ENCODE measurements at regions not wholly inside any gene's neighbourhood (a gene's known extent, or its start where the extent isn't known, plus 50 kb on each side); places are given as distances from the start of the nearest gene placed in this dataset.

DNA sequence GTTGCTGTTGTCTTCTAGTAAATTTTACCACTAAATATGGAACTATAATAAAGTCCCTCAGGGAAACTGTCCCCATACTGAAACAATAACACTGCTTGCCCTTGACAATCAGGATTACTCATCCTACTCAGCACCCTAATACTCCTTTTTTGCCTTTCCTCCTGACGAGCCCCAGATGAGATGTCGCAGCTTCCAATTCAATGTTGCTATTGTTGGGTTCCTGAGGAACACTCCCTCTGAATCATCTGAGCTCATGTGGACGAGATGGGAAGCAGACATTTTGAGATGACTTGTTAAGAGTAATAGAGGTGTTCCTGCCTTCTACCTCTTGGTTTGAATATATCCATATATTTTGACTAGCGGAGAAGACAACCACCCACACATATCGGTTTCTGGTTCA, 187.8 kb upstream of the FAM98A start:
- TF ChIP-seq, protein P1, sequence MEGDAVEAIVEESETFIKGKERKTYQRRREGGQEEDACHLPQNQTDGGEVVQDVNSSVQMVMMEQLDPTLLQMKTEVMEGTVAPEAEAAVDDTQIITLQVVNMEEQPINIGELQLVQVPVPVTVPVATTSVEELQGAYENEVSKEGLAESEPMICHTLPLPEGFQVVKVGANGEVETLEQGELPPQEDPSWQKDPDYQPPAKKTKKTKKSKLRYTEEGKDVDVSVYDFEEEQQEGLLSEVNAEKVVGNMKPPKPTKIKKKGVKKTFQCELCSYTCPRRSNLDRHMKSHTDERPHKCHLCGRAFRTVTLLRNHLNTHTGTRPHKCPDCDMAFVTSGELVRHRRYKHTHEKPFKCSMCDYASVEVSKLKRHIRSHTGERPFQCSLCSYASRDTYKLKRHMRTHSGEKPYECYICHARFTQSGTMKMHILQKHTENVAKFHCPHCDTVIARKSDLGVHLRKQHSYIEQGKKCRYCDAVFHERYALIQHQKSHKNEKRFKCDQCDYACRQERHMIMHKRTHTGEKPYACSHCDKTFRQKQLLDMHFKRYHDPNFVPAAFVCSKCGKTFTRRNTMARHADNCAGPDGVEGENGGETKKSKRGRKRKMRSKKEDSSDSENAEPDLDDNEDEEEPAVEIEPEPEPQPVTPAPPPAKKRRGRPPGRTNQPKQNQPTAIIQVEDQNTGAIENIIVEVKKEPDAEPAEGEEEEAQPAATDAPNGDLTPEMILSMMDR (IDR thresholded peaks at IDR 0.05): no peak
- no peak for TF ChIP-seq POLR2A (IDR thresholded peaks at IDR 0.05)
